ENCODE measurements at regions not wholly inside any gene's neighbourhood (a gene's known extent, or its start where the extent isn't known, plus 50 kb on each side); places are given as distances from the start of the nearest gene placed in this dataset.

DNA sequence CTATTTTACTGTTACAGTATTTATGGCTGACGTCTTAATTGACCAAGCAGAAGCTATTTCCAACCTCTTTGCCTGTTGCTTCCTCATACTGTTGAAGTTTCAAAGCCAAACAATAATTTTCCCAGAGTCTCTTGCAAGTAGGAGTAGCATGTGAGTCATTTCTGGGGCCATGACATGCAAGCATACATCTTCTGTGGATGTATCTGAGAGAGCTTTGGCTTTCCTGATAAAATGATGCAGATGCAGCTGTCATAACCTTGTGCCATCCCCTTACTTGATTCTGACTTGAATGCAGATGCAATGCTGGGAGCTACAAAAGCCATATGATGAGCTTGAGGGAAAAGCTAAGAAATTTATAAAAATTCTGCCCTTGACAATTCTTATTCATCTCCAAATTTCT lies 243.1 kb upstream of the TENM4 start:
- H3K4me3 Mint-ChIP-seq = no peak overlapping the region
- H3K27ac Mint-ChIP-seq = no peak overlapping the region
- 80 to 82% methylated on average over 1 of the region's 1 CpG for WGBS, 2 experiments (ENCODE audit: insufficient coverage in 1 of 2, insufficient read length in 1 of 2)
- Histone ChIP-seq H3K36me3 (ENCODE audit: control insufficient read depth, insufficient read depth, low read length) (no peaks in the 10 kb centered on the region), H3K27me3 (ENCODE audit: control insufficient read depth, insufficient read depth, low read length, poor library complexity, severe bottlenecking) (peaks cover 6% of the 10 kb centered on the region), H3K9ac (ENCODE audit: extremely low read depth, low read length, poor library complexity, severe bottlenecking) (no peak overlapping the region), H3K4me3 (ENCODE audit: low read length) (no peak overlapping the region), H3K27ac (ENCODE audit: low read depth, low read length) (no peak overlapping the region), H3K4me1 (ENCODE audit: control insufficient read depth, insufficient read depth, low read length) (peaks cover 4% of the 10 kb centered on the region), H3K9me3 (ENCODE audit: control insufficient read depth, low read length) (no peaks in the 10 kb centered on the region)
- no peak for DNase-seq
- peaks cover 35% of the 10 kb centered on the region for H3K27me3 Mint-ChIP-seq (ENCODE audit: insufficient read depth)
- H3K4me1 Mint-ChIP-seq = peaks cover 29% of the 10 kb centered on the region
- TF ChIP-seq CTCF (conservative IDR thresholded peaks at IDR 0.05) = no peak
- no peaks in the 10 kb centered on the region for H3K9me3 Mint-ChIP-seq
- H3K36me3 Mint-ChIP-seq (ENCODE audit: low read depth) = no peaks in the 10 kb centered on the region

- no peaks in the 10 kb centered on the region for H3K36me3 Mint-ChIP-seq (ENCODE audit: low read depth)
- no peak overlapping the region for H3K4me3 ChIP-seq (ENCODE audit: low read length)
- no peak for TF ChIP-seq CTCF (conservative IDR thresholded peaks at IDR 0.05)
- H3K4me3 Mint-ChIP-seq = no peak overlapping the region
- H3K27ac ChIP-seq (ENCODE audit: low read depth, low read length) = no peak overlapping the region
- no peak overlapping the region for H3K27ac Mint-ChIP-seq
- no peaks in the 10 kb centered on the region for H3K9me3 Mint-ChIP-seq
- H3K36me3 ChIP-seq (ENCODE audit: control insufficient read depth, insufficient read depth, low read length) = no peaks in the 10 kb centered on the region
- peaks cover 8% of the 10 kb centered on the region for H3K4me1 ChIP-seq (ENCODE audit: control insufficient read depth, insufficient read depth, low read length)
- peak; percentile 54 for DNase-seq
- WGBS, 2 experiments (ENCODE audit: insufficient coverage in 1 of 2, insufficient read length in 1 of 2) = 17 to 39% methylated on average over 2 to 5 of the region's 5 CpGs
- H3K27me3 ChIP-seq (ENCODE audit: control insufficient read depth, insufficient read depth, low read length, poor library complexity, severe bottlenecking) = peaks cover 4% of the 10 kb centered on the region
- peaks cover 26% of the 10 kb centered on the region for H3K4me1 Mint-ChIP-seq
- no peaks in the 10 kb centered on the region for H3K9me3 ChIP-seq (ENCODE audit: control insufficient read depth, low read length)
- peaks cover 55% of the 10 kb centered on the region for H3K27me3 Mint-ChIP-seq (ENCODE audit: insufficient read depth)
- no peak overlapping the region for H3K9ac ChIP-seq (ENCODE audit: extremely low read depth, low read length, poor library complexity, severe bottlenecking)
Measured at GRCh38 chr11:79678780-79679452, 238.1 kb upstream of the TENM4 start.

DNA sequence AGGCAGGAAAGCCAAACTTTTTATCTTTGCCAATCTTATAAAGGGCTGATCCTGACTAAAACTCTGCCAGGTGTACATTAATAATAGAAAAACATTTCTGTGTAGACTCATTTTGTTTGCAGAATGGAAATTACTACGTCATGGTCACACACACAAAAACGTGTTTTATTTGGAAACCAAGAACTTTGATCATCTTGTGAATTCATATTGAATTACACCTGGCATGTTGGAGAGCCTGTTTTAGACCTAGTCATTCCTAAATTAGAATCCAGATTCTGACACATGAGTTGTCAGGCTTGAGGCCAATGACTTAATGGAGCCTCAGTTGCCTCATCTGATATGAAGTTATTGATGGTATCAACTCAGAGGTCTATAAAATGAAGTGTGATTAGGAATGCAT lies 235.6 kb upstream of the TENM4 start:
- no peak for DNase-seq
- no peak overlapping the region for H3K4me3 Mint-ChIP-seq

More for the DNA sequence above, 235.6 kb upstream of the TENM4 start:
- Mint-ChIP-seq H3K27me3 (ENCODE audit: insufficient read depth) (peaks cover 52% of the 10 kb centered on the region), H3K27ac (no peak overlapping the region), H3K9me3 (no peaks in the 10 kb centered on the region), H3K4me1 (peaks cover 29% of the 10 kb centered on the region), H3K36me3 (ENCODE audit: low read depth) (no peaks in the 10 kb centered on the region)
- no peaks in the 10 kb centered on the region for H3K36me3 ChIP-seq (ENCODE audit: control insufficient read depth, insufficient read depth, low read length)
- no peaks in the 10 kb centered on the region for H3K9me3 ChIP-seq (ENCODE audit: control insufficient read depth, low read length)
- peaks cover 4% of the 10 kb centered on the region for H3K27me3 ChIP-seq (ENCODE audit: control insufficient read depth, insufficient read depth, low read length, poor library complexity, severe bottlenecking)
- TF ChIP-seq CTCF (conservative IDR thresholded peaks at IDR 0.05) = no peak
- no peak overlapping the region for H3K9ac ChIP-seq (ENCODE audit: extremely low read depth, low read length, poor library complexity, severe bottlenecking)
- 93 to 95% methylated on average over 2 of the region's 2 CpGs for WGBS, 2 experiments (ENCODE audit: insufficient coverage in 1 of 2, insufficient read length in 1 of 2)
- no peak overlapping the region for H3K27ac ChIP-seq (ENCODE audit: low read depth, low read length)
- H3K4me1 ChIP-seq (ENCODE audit: control insufficient read depth, insufficient read depth, low read length) = peaks cover 8% of the 10 kb centered on the region
- no peak overlapping the region for H3K4me3 ChIP-seq (ENCODE audit: low read length)

Data from endodermal cell (in vitro differentiated cells).